GM12878 (cell line): ENCODE measurements at regions not wholly inside any gene's neighbourhood (a gene's known extent, or its start where the extent isn't known, plus 50 kb on each side); places are given as distances from the start of the nearest gene placed in this dataset.

Experiments
- ATAC-seq: fragments of 200-7000 bp; cut with Tn5 transposase; 3 replicates; pipeline ENCODE4 v1.9.1; 2020; ENCODE audit warnings: mild to moderate bottlenecking, moderate library complexity
- BruUV-seq: library from RNA; stranded (reverse); fragments of 400-500 nt; replicated peaks from 2 replicates; lab custom pipeline; 2021; lab: Mats Ljungman, UMichigan
- CTCF ChIA-PET: fragments of 300-600 bp; sonication (Branson Sonifier 250); formaldehyde crosslinking; extraction: SDS; loops from one replicate; lab custom pipeline; 2021; ENCODE audit warnings: inconsistent platforms; lab: Yijun Ruan, JAX
- POLR2A ChIA-PET: fragments of 350-600 bp; formaldehyde crosslinking; extraction: SDS; loops from one replicate; lab custom pipeline; 2021; ENCODE audit warnings: inconsistent platforms; lab: Charles Lee
- RAD21 ChIA-PET: fragments of 300-600 bp; sonication (Branson Sonifier 250); formaldehyde crosslinking; loops from one replicate; lab custom pipeline; 2023; ENCODE audit warnings: antibody characterized with exemption; ENCODE audit not compliant: unreplicated experiment; lab: Charles Lee
- SMC1A ChIA-PET: fragments of 300-600 bp; sonication (Branson Sonifier 250); formaldehyde crosslinking; loops from one replicate; lab custom pipeline; 2023; ENCODE audit not compliant: unreplicated experiment, uncharacterized antibody; lab: Charles Lee
- DNase-seq: peaks from one replicate; pipeline ENCODE4 v3.0.0-alpha.2; 2011; ENCODE audit warnings: low read depth, low spot score
- FAIRE-seq: peaks from 3 replicates; lab custom pipeline; 2011; peaks lifted over from hg19 to GRCh38; lab: Jason Lieb, UNC
- H2AFZ ChIP-seq: 2 replicates; pipeline ENCODE4 v1.6.0; 2011; ENCODE audit warnings: low read depth, low read length, control low read depth; ENCODE audit not compliant: control insufficient read depth
- H3K27ac ChIP-seq: 2 replicates; pipeline ENCODE4 v1.5.1; 2011; ENCODE audit warnings: control low read depth; ENCODE audit not compliant: control insufficient read depth, insufficient read depth
- H3K27me3 ChIP-seq, 2 experiments: replicated peaks in 1 of 2; 2 replicates each; pipeline versions ENCODE4 v1.6.0 to v1.6.1; 2011; ENCODE audit warnings: low read length in 1 of 2; ENCODE audit not compliant: control insufficient read depth in 2 of 2, insufficient read depth in 2 of 2
- H3K36me3 ChIP-seq, 2 experiments: 2 replicates each; pipeline ENCODE4 v1.5.1; 2011; ENCODE audit warnings: low read length in 1 of 2; ENCODE audit not compliant: control insufficient read depth in 2 of 2, insufficient read depth in 2 of 2
- H3K4me1 ChIP-seq: 2 replicates; pipeline ENCODE4 v1.6.1; 2011; ENCODE audit warnings: mild to moderate bottlenecking, low read length, moderate library complexity, mixed read lengths; ENCODE audit not compliant: control insufficient read depth, insufficient read depth
- H3K4me2 ChIP-seq: 2 replicates; pipeline ENCODE4 v1.6.0; 2011; ENCODE audit warnings: control low read depth; ENCODE audit not compliant: control insufficient read depth, insufficient read depth
- H3K4me3 ChIP-seq: fragments of 200-600 bp; sonication (generic); 2 replicates; pipeline ENCODE4 v1.5.1; 2016
- H3K79me2 ChIP-seq: 2 replicates; pipeline ENCODE4 v1.6.0; 2011; ENCODE audit warnings: low read length; ENCODE audit not compliant: control insufficient read depth, insufficient read depth
- H3K9ac ChIP-seq: 2 replicates; pipeline ENCODE4 v1.8.0; 2011; ENCODE audit warnings: low read length, control low read depth, mixed read lengths; ENCODE audit not compliant: control insufficient read depth, insufficient read depth
- H3K9me3 ChIP-seq: replicated peaks from 3 replicates; pipeline ENCODE4 v1.5.1; 2011; ENCODE audit warnings: mild to moderate bottlenecking, low read length; ENCODE audit not compliant: control insufficient read depth, insufficient read depth
- H4K20me1 ChIP-seq: 2 replicates; pipeline ENCODE4 v1.6.0; 2011; ENCODE audit not compliant: control insufficient read depth, insufficient read depth
- BMI1 ChIP-seq: fragments of 450-650 bp; IDR thresholded peaks from 2 replicates; pipeline ENCODE4 v1.6.1; 2016; ENCODE audit warnings: mild to moderate bottlenecking, moderate library complexity, borderline replicate concordance
- CEBPZ ChIP-seq: fragments of 150-350 bp; IDR thresholded peaks from 2 replicates; pipeline ENCODE4 v1.6.1; 2016; ENCODE audit warnings: low read depth, low read length
- MLLT1 ChIP-seq: fragments of 450-650 bp; IDR thresholded peaks from 2 replicates; pipeline ENCODE4 v1.6.1; 2016; ENCODE audit warnings: mild to moderate bottlenecking
- PBX3 ChIP-seq: IDR thresholded peaks from 2 replicates; pipeline ENCODE4 v1.6.1; 2011; ENCODE audit warnings: mild to moderate bottlenecking, low read depth, low read length, moderate library complexity; ENCODE audit not compliant: insufficient replicate concordance
- RCOR1 ChIP-seq: conservative IDR thresholded peaks from 2 replicates; pipeline ENCODE4 v1.6.1; 2012; ENCODE audit warnings: low read depth, low read length, improper control_type of control experiment
- SREBF1 ChIP-seq: IDR thresholded peaks from 2 replicates; pipeline ENCODE4 v1.6.1; 2012; ENCODE audit warnings: mild to moderate bottlenecking, low read length
- SREBF2 ChIP-seq: IDR thresholded peaks from 2 replicates; pipeline ENCODE4 v1.6.1; 2012; ENCODE audit warnings: mild to moderate bottlenecking, low read length
- ZBTB33 ChIP-seq: fragments of 450-650 bp; IDR thresholded peaks from 2 replicates; pipeline ENCODE4 v1.6.1; 2017; ENCODE audit warnings: mild to moderate bottlenecking
- WGBS: methylation state at CpG from one replicate; pipeline ENCODE4 v1.1.6; 2016; ENCODE audit warnings: low lambda C conversion rate; ENCODE audit not compliant: insufficient replicate concordance, insufficient coverage; ENCODE audit errors: missing lambda C conversion rate; 5-methylcytosine and 5-hydroxymethylcytosine counted together
- in situ Hi-C: fragments of 300-500 bp; cut with MboI; formaldehyde crosslinking; loops from 9 replicates; pipeline ENCODE4 v1.14.3; 2018; ENCODE audit warnings: mixed read lengths
- intact Hi-C: fragments of 100-400 bp; cut with micrococcal nuclease; formaldehyde crosslinking; loops from one replicate; pipeline ENCODE4 v1.14.2; 2022; ENCODE audit not compliant: unreplicated experiment

- in situ Hi-C loops (no loop called here), intact Hi-C loops (no loop called here)
- H3K9ac ChIP-seq = no peak overlapping the region
- ChIA-PET RAD21 (no interaction called here), POLR2A (no interaction called here), CTCF (no interaction called here), SMC1A (interaction anchor here (0.6 kb wide), 1 partner anchor 285 kb away, joined by 3 read pairs; no protein-coding TSS in a partner anchor)
- no peaks in the 10 kb centered on the region for H3K36me3 ChIP-seq
- no peaks in the 10 kb centered on the region; a peak in 1 of 4 replicates for H3K27me3 ChIP-seq
- WGBS = 34% methylated on average over 10 of the region's 10 CpGs
- FAIRE-seq = no peak
- BruUV-seq = no TSS peak
- H3K79me2 ChIP-seq = no peaks in the 10 kb centered on the region
- no peak for DNase-seq
- H3K4me2 ChIP-seq = no peak overlapping the region
- H3K9me3 ChIP-seq = no peaks in the 10 kb centered on the region
- ATAC-seq = no peak
- no peak overlapping the region for H3K4me3 ChIP-seq
- TF ChIP-seq PBX3 = no peak
- H3K4me1 ChIP-seq = no peaks in the 10 kb centered on the region
- no peaks in the 10 kb centered on the region for H4K20me1 ChIP-seq
- no peak overlapping the region for H3K27ac ChIP-seq
- H2AFZ ChIP-seq = no peak overlapping the region
Observed at GRCh38 chr5:61771062-61771461, 439.0 kb downstream of the ZSWIM6 start.

- in situ Hi-C loops = no loop called here
- no peak for TF ChIP-seq SREBF1
- TF ChIP-seq MLLT1 = no peak
- TF ChIP-seq CEBPZ = no peak
- no peak for TF ChIP-seq SREBF2
- TF ChIP-seq ZBTB33 = no peak
- no peak for TF ChIP-seq RCOR1
- TF ChIP-seq BMI1 = no peak
Observed at GRCh38 chr5:61771808-61772207, 439.8 kb downstream of the ZSWIM6 start.

More at GRCh38 chr5:61771808-61772207, 439.8 kb downstream of the ZSWIM6 start:
- POLR2A ChIA-PET = no interaction called here
- Histone ChIP-seq H3K36me3 (no peaks in the 10 kb centered on the region), H3K79me2 (no peaks in the 10 kb centered on the region), H3K4me3 (no peak overlapping the region), H3K27ac (no peak overlapping the region), H2AFZ (no peak overlapping the region), H3K4me2 (no peak overlapping the region), H3K4me1 (no peaks in the 10 kb centered on the region), H3K27me3 (no peaks in the 10 kb centered on the region; a peak in 1 of 4 replicates), H3K9me3 (no peaks in the 10 kb centered on the region), H3K9ac (no peak overlapping the region), H4K20me1 (no peaks in the 10 kb centered on the region)
- intact Hi-C loops = no loop called here
- DNase-seq (no peak), FAIRE-seq (no peak), ATAC-seq (no peak)
- CTCF ChIA-PET = no interaction called here
- BruUV-seq = no TSS peak
- SMC1A ChIA-PET = no interaction called here
- RAD21 ChIA-PET = no interaction called here
